ENCODE measurements at regions not wholly inside any gene's neighbourhood (a gene's known extent, or its start where the extent isn't known, plus 50 kb on each side); places are given as distances from the start of the nearest gene placed in this dataset.
"Not testable (repeated sequence)": the region's sequence is repeated elsewhere in the genome, so short reads cannot be mapped to it uniquely, and the experiment has no call there.

DNA sequence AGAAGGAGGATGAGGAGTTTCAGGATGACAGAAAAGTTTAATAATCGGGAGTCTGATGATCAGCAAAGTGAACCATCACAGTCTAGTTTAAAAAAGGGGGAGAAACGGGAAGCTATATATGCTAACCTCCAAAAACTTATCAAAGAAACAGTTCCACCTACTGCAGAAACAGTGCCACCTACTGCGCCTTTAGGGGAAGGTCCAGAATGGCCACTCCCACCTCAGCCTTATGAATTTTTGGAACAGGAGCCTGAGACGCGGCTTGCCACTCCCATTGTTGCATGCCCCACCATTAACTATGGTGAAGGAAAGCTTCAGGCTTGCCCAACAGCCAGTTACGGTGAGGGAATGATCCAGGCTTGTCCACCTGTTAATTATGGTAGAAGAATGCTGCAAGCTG is 929.0 kb downstream of the SLITRK6 start:
- DNase-seq (ENCODE audit: low spot score) = peak; percentile 43

DNA sequence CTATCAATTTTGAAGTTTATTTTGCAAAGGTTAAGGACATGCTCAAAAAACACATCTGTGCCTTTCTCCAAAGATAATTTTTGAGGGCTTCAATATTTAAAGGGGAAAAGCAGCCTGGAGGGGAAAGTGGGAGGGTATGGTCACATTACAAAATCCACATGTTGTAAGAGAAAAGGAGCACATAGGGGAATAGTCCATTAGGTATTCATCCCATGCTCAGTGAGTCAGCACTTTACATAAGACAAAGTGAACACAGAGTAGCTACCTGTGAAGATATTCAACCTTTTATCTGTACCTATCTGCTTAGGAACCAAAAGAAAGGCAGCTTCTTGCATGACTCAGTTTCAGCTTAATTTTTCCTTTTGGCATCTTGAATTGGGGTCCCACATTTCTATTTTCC is 932.0 kb downstream of the SLITRK6 start:
- DNase-seq (ENCODE audit: low spot score) = no peak

- DNase-seq (ENCODE audit: low spot score) = peak; percentile 10
Measured at GRCh38 chr13:84865783-84866221, 933.4 kb downstream of the SLITRK6 start.

DNA sequence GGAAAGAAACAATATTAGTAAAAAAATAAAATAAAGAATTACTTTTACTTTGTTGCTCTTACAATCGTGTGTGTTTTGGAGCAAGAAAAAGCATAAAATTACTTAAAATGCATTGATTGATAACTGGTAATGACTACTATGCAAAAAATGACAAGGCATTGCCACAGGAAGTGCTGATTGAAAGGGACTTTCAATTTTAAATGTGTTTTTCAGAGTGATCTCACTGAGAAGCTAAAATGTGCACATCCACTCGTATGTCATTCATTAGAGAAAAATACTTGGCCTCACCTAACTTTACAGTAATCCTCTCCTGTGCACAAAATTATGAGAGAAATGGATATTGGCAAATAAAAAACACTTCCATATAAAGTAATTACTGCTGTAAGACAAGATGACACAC is 934.9 kb downstream of the SLITRK6 start:
- no peak for DNase-seq (ENCODE audit: low spot score)

- DNase-seq (ENCODE audit: low spot score) = no peak
Measured at GRCh38 chr13:84847107-84847506, 952.1 kb downstream of the SLITRK6 start.

DNA sequence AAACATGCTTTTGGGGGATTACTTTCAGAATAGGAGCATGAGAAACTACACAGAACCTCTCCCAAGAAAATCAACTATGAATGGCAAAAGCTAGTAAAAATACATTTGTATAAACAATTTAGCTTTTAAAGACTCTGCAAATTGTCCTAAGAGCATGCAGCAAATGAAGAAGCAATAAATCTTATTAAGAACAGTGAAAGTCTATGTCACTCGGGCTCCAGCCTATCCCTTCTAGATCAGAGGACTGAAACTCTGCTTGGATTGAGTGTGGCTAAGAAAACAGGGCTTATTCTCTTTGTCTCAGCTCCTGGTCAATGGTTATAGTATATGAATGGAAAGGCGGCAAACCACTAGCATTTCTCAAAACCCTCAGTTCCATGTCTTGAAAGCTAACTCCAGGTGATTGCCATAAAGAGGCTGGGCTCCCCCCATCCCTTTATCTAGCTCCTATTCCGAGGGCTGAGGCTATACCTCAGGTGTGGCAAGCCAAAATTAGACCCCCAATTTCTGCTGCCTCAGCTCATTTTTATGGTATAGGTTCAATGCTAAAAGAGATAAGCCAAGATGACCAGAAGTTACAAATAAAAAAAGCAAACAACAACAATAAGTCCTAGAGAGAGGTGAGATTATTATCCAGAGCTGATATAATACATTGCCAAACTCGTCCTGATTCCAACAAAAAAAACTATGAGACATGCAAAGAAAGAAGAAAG is 953.2 kb downstream of the SLITRK6 start:
- DNase-seq (ENCODE audit: low spot score) = no peak

DNA sequence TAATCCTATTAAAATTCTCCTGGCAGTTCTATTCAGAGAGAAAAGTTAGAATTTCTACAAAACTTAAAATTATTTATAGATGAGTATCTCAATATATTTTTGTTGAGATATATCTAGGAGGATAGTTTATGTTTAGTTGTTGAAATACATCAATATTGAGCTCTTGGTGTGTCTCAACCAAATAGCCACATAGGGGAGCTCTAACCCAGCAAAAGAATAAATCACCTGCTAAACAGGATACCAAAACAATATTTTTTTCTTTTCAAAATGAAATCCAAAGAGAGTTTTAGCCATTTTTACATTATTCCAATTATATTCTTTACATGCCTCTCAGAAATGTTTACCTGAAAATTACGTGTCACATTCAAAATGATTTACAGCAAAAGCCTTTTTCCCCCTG is 954.7 kb downstream of the SLITRK6 start:
- peak; percentile 18 for DNase-seq (ENCODE audit: low spot score)

DNA sequence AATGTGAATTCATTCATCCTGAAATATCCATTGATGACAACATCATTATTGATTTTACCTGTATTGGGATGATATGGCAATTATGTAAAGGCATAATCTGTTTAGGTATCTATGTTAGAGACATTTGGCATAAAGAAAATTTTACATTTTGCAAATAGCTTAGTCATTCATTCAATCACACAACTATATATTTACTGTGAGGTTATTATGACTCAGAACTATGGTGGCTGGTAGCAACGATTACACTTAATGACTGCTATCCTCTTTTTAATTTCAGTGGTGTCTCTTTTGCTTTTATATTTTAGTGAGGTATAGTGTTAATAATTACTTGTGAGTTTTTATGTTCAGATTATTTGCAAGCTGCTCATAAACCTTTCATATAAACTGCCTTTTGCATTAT is 955.9 kb downstream of the SLITRK6 start:
- DNase-seq (ENCODE audit: low spot score) = no peak

- no peak for DNase-seq (ENCODE audit: low spot score)
Measured at GRCh38 chr13:84834201-84834600, 951.9 kb upstream of the SLITRK1 start.

DNA sequence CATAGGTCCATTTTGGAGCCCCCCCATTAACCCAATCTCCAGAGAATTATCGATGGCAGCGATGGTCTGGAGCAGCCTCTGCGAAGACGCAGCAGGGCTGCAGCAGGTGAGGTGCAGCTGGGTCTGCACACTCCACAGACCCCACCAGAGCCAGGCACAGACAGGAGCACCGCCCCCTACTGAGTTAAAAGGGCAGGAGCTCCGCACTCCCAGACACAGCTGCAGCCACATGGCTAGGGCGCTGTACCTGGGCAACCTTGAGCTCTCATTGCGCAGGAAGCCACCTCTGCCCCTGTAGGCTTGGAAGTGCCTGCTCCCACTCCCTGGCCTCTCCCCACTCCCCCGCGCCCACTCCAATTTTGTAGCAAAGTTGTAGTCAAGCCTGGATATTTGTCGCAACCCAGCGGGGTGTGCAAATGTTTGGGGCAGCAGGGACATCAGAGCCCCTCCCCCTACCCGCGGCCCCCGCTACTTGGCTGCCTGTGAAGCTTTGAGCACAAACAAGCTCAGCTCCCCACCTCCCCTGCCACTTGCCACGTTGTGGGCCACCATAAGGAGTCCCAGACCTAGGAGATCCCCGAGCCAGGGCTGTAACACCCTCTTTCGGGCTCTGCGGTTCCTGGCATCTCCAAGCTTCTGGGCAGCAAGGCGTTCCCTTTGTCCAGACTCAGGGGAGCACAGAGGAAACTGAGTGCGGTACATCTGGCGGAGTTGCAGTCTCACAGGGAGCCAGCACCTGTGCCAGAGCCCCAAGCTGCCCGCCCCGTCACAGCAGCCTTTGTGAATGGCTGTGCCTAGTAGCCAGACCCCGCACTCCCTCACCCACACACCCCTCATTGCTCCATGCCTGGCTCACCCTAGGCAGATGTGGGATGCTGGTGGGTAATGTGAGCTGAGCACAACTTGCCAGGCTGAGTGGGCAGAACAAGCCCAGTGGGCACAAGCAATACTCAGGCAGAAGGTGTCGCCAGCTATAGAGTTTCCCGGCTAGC is 949.7 kb upstream of the SLITRK1 start:
- DNase-seq (ENCODE audit: low spot score) = no peak

DNA sequence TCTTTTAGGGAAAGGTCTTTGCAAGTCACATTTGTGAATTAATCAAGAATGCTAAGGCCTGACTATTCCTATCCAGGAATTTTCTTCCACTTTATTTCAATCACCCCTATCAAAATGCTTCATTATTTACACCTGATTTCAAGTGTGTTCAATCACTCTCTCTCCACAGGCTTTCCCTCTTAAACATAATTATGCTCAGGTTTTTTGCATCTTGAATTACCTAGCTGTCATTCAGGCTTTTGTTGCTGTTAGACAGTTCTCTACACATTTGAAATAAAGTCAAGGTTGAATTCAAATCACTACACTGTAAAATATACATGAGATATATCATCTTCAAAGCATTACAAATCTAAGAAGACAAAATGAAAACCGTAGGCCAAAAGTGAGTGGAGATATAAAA is 941.3 kb upstream of the SLITRK1 start:
- no peak for DNase-seq (ENCODE audit: low spot score)

DNA sequence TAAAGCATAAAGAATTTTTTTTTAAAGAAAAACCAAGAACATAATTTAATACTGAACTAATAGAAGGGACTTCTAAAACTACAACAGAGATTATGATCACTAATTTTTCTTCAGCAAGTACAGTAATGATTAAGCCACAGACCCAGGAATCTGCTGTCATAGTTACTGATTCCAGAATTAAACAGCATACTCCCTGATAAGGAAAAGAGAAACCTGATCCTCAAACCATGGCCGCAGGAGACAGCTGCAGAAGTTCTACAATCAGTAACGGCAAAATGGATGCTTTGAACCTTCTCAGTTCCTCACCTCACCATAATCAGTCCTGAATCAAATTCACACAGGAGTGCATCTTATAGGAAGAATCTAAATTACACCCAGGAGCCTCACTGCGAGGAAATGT is 939.0 kb upstream of the SLITRK1 start:
- DNase-seq (ENCODE audit: low spot score) = no peak

- DNase-seq (ENCODE audit: low spot score) = no peak
Measured at GRCh38 chr13:84816567-84817105, 934.4 kb upstream of the SLITRK1 start.

DNA sequence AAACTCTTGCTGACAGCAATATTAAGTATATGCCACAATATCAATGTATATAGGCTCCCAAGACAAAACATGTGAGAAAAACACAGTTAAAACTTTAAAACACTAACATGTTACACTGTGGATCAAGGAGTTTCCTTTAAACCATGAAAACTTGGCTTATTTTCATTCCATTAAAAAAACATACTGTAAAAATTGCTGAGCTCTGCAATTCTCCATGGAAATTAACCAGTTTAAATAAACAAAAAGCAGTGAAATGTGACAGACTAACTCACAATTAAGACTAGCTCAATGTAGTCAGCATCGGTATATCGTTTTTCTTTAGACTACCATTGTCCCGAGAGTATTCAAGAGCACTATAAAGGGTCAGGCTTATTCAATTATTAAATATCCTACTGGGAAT is 930.5 kb upstream of the SLITRK1 start:
- DNase-seq (ENCODE audit: low spot score) = no peak

DNA sequence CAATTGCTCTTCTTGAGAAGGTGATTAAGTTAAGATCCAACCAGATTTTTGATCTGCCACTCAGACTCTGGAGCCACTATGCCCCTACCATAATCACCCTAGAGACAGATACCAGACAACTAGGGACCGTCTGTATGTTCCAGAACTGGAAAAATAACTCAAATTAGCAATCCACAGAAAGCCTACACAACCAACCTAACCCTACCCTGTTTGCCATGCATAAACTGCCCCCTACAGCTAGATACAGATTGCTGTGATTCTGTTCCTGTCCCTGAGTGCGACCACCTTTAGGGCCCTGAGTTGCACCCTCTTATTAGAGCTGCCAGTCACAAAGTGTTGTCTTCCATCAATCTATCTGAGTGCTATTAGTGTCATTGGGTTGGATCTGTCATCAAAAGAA is 929.8 kb upstream of the SLITRK1 start:
- DNase-seq (ENCODE audit: low spot score) = no peak

GRCh38 chr13:84810781-84811180 is 928.5 kb upstream of the SLITRK1 start:
- no peak for DNase-seq (ENCODE audit: low spot score)

DNA sequence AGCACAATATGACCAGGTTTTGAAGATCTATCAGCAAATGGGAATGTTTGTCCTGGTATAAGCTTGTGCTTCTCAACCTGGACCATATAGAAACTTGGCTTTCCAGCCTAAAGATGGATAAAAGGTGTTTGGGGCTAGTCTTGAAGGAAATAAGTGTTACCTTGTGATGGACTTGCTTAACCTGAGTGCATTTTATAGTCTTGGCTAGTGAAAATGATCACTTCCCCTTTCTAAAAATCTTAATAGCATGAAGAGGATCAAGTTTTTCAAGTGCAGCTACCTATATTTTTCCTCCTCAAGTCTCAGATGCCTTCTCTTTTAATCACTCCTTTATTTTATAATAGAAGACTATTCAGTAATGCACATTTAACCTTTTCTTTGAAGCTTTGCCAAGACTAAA is 919.8 kb upstream of the SLITRK1 start:
- no peak for DNase-seq (ENCODE audit: low spot score)

- DNase-seq (ENCODE audit: low spot score) = no peak
Measured at GRCh38 chr13:84784443-84785153, 902.3 kb upstream of the SLITRK1 start.

DNA sequence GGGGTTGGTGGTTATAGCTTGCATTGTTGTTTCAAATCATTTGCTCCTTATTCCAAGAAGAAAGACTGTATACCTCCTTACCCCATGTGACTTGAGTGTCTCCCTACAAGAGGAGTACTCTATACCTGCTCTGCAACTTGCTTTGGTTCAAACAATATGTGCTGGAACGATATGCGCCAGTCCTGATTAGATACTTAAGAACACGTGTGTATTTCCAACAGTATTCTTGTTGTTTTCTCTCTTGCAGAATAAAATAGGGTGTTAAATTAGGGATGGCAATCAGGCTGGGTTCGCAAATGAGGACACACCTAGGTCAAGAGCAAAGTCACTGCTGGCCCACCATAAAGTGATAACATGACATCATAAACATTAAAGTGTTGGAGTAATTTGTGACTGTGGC is 895.0 kb upstream of the SLITRK1 start:
- no peak for DNase-seq (ENCODE audit: low spot score)

- no peak for DNase-seq (ENCODE audit: low spot score)
Measured at GRCh38 chr13:84776593-84776992, 894.3 kb upstream of the SLITRK1 start.

DNA sequence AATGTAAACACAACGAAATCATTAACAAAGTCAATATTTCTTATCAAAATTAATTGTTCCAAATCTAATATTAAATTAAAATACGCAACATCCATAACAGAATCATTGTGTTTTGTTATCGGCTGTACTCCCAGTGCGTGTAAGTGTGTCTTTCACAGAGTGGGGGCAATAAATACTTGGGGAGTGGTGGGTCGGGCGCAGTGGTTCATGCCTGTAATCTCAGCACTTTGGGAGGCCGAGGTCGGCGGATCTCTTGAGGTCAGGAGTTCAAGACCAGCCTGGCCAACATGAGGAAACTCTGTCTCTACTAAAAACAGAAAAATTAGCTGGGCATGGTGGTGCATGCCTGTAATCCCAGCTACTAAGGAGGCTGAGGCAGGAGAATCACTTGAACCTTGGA is 893.6 kb upstream of the SLITRK1 start:
- not testable (repeated sequence) for DNase-seq (ENCODE audit: low spot score)

DNA sequence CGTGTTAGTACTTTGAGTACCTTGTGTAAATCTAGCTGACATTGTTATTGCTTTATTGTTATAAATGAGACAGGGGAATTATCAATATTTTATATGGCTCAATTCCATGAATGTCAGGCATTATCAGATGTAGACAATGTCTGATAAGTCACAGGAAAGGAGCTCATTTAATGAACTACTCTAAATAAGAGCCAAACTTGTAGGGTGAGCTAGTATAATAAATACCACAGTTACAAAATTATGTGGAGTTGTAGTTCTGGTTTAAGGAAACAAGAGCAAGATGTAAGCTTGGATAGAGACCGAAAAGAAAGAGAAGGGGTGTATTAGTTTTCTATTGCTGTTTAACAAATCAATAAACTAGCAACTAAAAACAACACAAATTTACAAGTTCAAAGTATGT is 891.8 kb upstream of the SLITRK1 start:
- no peak for DNase-seq (ENCODE audit: low spot score)

All from A172 (cell line).